Cardiac muscle cell (in vitro differentiated cells and primary cell): ENCODE measurements at regions not wholly inside any gene's neighbourhood (a gene's known extent, or its start where the extent isn't known, plus 50 kb on each side); places are given as distances from the start of the nearest gene placed in this dataset.

Experiments
- DNase-seq, 2 donors: peaks; one replicate each; pipeline versions ENCODE4 v3.0.0 to v3.0.0-alpha.2; 2010 to 2017; ENCODE audit warnings: low read depth in 1 of 2, low spot score in 1 of 2
- H3K27ac ChIP-seq: fragments of 200-600 bp; sonication (generic); 2 replicates; pipeline ENCODE4 v1.5.1; 2016
- H3K27me3 ChIP-seq: fragments of 200-600 bp; sonication (generic); 2 replicates; pipeline ENCODE4 v1.6.0; 2016; ENCODE audit warnings: control low read depth
- H3K36me3 ChIP-seq: fragments of 200-600 bp; sonication (generic); 2 replicates; pipeline ENCODE4 v1.5.1; 2016; ENCODE audit warnings: control low read depth
- H3K4me1 ChIP-seq: fragments of 200-600 bp; sonication (generic); 2 replicates; pipeline ENCODE4 v1.8.1; 2017; ENCODE audit warnings: low read depth, mild to moderate bottlenecking, mixed run types
- H3K4me3 ChIP-seq: fragments of 200-600 bp; sonication (generic); 2 replicates; pipeline ENCODE4 v1.5.1; 2016; ENCODE audit warnings: mild to moderate bottlenecking
- H3K9me3 ChIP-seq: fragments of 200-600 bp; sonication (generic); 2 replicates; pipeline ENCODE4 v1.5.1; 2017; ENCODE audit warnings: low read depth, mild to moderate bottlenecking, control low read depth
- TF ChIP-seq, protein P1 (sequence below): IDR thresholded peaks from 2 replicates; pipeline ENCODE4 v1.5.1; 2012; ENCODE audit warnings: low read depth, mild to moderate bottlenecking, low read length

GRCh38 chr21:35571910-35572309, 488.4 kb downstream of the SETD4 start:
- no peak overlapping the region for H3K4me3 ChIP-seq
- no peaks in the 10 kb centered on the region for H3K9me3 ChIP-seq
- no peaks in the 10 kb centered on the region for H3K4me1 ChIP-seq
- H3K27me3 ChIP-seq = peaks cover 2% of the 10 kb centered on the region
- DNase-seq = no peak
- H3K27ac ChIP-seq = no peak overlapping the region
- H3K36me3 ChIP-seq = no peaks in the 10 kb centered on the region
- TF ChIP-seq, protein P1, sequence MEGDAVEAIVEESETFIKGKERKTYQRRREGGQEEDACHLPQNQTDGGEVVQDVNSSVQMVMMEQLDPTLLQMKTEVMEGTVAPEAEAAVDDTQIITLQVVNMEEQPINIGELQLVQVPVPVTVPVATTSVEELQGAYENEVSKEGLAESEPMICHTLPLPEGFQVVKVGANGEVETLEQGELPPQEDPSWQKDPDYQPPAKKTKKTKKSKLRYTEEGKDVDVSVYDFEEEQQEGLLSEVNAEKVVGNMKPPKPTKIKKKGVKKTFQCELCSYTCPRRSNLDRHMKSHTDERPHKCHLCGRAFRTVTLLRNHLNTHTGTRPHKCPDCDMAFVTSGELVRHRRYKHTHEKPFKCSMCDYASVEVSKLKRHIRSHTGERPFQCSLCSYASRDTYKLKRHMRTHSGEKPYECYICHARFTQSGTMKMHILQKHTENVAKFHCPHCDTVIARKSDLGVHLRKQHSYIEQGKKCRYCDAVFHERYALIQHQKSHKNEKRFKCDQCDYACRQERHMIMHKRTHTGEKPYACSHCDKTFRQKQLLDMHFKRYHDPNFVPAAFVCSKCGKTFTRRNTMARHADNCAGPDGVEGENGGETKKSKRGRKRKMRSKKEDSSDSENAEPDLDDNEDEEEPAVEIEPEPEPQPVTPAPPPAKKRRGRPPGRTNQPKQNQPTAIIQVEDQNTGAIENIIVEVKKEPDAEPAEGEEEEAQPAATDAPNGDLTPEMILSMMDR = no peak

DNA sequence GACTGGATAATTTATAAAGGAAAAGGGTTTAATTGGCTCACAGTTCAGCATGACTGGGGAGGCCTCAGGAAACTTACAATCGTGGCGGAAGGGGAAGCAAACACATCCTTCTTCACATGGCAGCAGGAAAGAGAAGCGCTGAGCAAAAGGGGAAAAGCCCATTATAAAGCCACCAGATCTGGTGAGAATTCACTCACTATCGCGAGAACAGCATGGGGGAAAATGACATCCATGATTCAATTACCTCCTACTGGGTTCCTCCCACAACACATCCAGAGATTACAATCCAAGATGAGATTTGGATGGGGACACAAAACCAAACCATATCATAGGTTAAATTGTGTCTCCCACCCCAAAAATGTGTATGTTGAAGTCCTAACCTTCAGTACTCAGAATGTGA, 491.7 kb downstream of the SETD4 start:
- no peaks in the 10 kb centered on the region for H3K36me3 ChIP-seq
- TF ChIP-seq, protein P1 = no peak
- no peak overlapping the region for H3K27ac ChIP-seq
- no peaks in the 10 kb centered on the region for H3K9me3 ChIP-seq
- H3K27me3 ChIP-seq = peaks cover 2% of the 10 kb centered on the region
- H3K4me3 ChIP-seq = no peak overlapping the region
- no peak for DNase-seq
- H3K4me1 ChIP-seq = no peaks in the 10 kb centered on the region

DNA sequence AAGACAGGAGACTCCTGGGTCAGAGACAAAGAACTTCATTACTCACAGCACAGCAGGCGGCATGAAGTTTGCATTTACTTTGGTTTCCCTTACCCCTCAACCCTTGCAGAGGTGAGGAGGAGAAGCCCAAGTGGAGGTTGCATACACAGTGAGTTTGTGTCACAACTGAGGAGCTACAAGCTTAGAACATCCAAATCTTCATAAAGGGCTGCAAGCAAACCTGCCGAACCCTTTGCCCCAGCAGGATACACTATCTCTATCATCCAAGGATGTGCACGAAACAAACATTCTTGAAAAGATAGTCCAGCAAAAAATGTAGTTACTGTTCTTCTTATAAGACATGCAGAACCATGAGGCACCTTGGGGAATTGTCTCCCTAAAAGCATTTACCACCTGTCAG, 493.5 kb downstream of the SETD4 start:
- no peaks in the 10 kb centered on the region for H3K4me1 ChIP-seq
- H3K36me3 ChIP-seq = no peaks in the 10 kb centered on the region
- H3K9me3 ChIP-seq = no peaks in the 10 kb centered on the region
- TF ChIP-seq, protein P1 = no peak
- no peak overlapping the region for H3K4me3 ChIP-seq
- DNase-seq = no peak
- H3K27me3 ChIP-seq = no peaks in the 10 kb centered on the region
- H3K27ac ChIP-seq = no peak overlapping the region

DNA sequence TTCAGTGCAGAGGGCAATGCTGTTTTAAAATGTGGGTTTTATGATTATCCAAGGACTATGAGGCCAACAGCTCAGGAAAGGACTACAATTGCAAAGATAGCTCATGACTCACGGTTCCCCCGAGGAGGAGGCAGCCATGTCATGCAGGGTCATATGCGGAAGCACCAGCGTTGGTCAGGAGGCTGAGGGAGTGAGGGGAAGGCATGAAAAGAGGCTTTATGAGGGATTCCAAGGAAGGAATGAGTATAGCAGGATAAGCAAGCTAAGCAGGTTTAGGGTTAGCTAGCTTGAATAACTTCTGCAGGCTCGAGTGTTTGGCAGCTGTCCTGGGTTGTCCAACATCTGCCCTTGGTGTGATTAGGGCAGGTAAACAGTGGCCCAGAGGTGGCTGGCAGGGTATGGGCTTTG, 495.1 kb downstream of the SETD4 start:
- TF ChIP-seq, protein P1 = no peak
- Histone ChIP-seq H3K4me1 (no peaks in the 10 kb centered on the region), H3K27ac (no peak overlapping the region), H3K4me3 (no peak overlapping the region), H3K9me3 (no peaks in the 10 kb centered on the region), H3K27me3 (no peaks in the 10 kb centered on the region), H3K36me3 (no peaks in the 10 kb centered on the region)
- peak in 1 of 2 donors; percentile 89 for DNase-seq

DNA sequence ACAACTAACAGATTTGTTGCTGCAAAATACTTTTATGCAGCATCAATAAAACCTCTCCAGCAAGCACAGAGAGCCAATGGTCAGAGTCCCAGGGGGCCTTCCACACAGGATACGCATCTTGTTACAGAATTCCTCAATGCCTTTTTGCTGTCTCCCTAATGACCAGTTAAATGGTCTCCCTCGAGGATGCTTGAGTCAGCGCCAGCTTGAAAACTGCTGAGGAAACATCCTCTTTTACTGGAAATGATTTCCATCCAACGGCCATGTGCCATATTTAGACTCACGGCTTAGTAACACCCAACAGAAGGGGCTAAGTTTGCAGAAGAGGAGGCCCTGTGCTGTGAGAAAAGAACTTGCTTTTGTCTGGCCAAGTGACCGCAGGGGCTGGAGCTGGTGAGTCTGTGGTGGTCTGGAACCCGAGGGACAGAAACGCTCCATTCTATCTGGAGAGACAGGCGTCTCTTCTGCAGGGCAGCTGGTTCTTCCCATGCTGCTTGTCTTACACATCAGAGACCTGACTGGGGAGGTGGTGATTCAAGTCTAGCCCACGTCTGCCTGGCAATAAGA, 496.4 kb downstream of the SETD4 start:
- H3K27ac ChIP-seq = no peak overlapping the region
- H3K9me3 ChIP-seq = no peaks in the 10 kb centered on the region
- H3K4me1 ChIP-seq = no peaks in the 10 kb centered on the region
- TF ChIP-seq, protein P1 = no peak
- no peaks in the 10 kb centered on the region for H3K36me3 ChIP-seq
- H3K4me3 ChIP-seq = no peak overlapping the region
- DNase-seq = peak in 1 of 2 donors; percentile 97
- H3K27me3 ChIP-seq = no peaks in the 10 kb centered on the region
